AG04449 (cell line): ENCODE measurements at regions not wholly inside any gene's neighbourhood (a gene's known extent, or its start where the extent isn't known, plus 50 kb on each side); places are given as distances from the start of the nearest gene placed in this dataset.
"Not testable (repeated sequence)": the region's sequence is repeated elsewhere in the genome, so short reads cannot be mapped to it uniquely, and the experiment has no call there.

Experiments used
- CTCF ChIA-PET: fragments of 350-600 bp; formaldehyde crosslinking; extraction: SDS; loops from one replicate; lab custom pipeline; 2021; ENCODE audit warnings: antibody characterized with exemption; lab: Yijun Ruan, JAX
- POLR2A ChIA-PET: fragments of 400-600, 350-600 bp; formaldehyde crosslinking; extraction: SDS; loops from one replicate; lab custom pipeline; 2020; ENCODE audit warnings: antibody characterized with exemption, inconsistent platforms; lab: Yijun Ruan, JAX
- DNase-seq: peaks from one replicate; pipeline ENCODE4 v3.0.0-alpha.2; 2010; ENCODE audit warnings: low read depth, low spot score
- H3K4me3 ChIP-seq: 2 replicates; pipeline ENCODE4 v1.5.1; 2011; ENCODE audit warnings: low read depth, mild to moderate bottlenecking, control low read depth, low read length
- TF ChIP-seq, protein P1 (sequence below): IDR thresholded peaks from one replicate; pipeline ENCODE4 v1.5.1; 2011; ENCODE audit warnings: mild to moderate bottlenecking, moderate library complexity, low read length, control low read depth, inconsistent platforms; ENCODE audit not compliant: insufficient read depth; ENCODE audit errors: missing control alignments

DNA sequence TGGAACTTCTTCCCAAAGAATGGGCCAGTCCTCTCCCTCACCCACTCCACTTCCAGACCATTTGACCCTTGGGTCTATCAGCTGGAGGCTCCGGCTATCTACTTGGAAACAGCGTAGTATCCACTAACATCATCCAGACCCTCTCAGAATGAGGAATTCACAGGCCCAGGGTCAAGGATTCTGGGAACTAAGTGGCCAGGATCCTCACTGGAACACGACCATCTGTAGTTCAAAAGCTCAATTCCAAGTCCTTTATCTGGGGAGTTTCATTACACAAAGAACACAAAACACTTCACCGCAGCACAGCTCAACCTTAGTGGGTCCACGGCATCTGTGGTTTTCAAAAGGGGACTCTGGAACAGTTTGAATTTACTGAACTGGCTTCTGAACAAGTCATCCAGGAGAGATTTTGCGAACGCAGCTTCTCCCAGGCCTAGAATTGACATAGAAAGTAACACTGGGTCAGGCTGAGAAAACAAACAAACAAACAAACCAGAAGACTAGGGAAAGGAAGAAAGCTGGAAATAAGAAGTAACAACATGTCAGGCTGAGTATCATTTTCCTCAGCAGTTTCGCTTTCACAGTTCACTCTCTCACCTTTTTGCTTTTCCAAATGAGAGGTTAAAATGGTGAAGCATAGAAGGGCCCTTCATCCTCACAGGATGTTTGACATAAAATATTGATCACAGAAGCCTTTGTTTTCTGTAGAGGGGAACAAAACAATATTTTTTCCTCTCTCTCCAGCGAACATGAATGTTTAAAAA, 57.6 kb upstream of the USP6NL start:
- no peak for DNase-seq
- CTCF ChIA-PET, result no interaction called here
- TF ChIP-seq, protein P1, sequence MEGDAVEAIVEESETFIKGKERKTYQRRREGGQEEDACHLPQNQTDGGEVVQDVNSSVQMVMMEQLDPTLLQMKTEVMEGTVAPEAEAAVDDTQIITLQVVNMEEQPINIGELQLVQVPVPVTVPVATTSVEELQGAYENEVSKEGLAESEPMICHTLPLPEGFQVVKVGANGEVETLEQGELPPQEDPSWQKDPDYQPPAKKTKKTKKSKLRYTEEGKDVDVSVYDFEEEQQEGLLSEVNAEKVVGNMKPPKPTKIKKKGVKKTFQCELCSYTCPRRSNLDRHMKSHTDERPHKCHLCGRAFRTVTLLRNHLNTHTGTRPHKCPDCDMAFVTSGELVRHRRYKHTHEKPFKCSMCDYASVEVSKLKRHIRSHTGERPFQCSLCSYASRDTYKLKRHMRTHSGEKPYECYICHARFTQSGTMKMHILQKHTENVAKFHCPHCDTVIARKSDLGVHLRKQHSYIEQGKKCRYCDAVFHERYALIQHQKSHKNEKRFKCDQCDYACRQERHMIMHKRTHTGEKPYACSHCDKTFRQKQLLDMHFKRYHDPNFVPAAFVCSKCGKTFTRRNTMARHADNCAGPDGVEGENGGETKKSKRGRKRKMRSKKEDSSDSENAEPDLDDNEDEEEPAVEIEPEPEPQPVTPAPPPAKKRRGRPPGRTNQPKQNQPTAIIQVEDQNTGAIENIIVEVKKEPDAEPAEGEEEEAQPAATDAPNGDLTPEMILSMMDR, result no peak
- POLR2A ChIA-PET, result no interaction called here
- no peak overlapping the region for H3K4me3 ChIP-seq

GRCh38 chr10:11667756-11668155, 56.3 kb upstream of the USP6NL start:
- ChIA-PET POLR2A (no interaction called here), CTCF (no interaction called here)
- TF ChIP-seq, protein P1, result no peak
- DNase-seq, result no peak
- no peak overlapping the region for H3K4me3 ChIP-seq

- DNase-seq, result no peak
- ChIA-PET POLR2A (no interaction called here), CTCF (no interaction called here)
- TF ChIP-seq, protein P1, result no peak
- no peak overlapping the region for H3K4me3 ChIP-seq
These were observed 52.5 kb upstream of the USP6NL start for GRCh38 chr10:11663763-11664555.

DNA sequence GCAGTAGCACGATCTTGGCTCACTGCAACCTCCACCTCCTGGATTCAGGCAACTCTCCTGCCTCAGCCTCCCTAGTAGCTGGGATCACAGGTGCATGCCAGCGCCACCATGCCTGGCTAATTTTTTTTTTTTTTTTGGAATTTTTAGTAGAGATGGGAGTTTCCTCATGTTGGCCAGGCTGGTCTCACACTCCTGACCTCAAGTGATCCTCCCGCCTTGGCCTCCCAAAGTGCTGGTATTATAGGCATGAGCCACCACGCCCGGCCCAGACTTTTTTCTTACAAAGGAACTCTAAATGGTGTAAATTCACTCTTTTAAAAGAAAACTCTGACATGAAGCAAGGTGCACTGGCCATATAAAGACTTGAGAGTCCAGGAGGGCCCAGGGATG, 51.7 kb upstream of the USP6NL start:
- H3K4me3 ChIP-seq, CTCF ChIA-PET, DNase-seq, POLR2A ChIA-PET: not testable (repeated sequence)

DNA sequence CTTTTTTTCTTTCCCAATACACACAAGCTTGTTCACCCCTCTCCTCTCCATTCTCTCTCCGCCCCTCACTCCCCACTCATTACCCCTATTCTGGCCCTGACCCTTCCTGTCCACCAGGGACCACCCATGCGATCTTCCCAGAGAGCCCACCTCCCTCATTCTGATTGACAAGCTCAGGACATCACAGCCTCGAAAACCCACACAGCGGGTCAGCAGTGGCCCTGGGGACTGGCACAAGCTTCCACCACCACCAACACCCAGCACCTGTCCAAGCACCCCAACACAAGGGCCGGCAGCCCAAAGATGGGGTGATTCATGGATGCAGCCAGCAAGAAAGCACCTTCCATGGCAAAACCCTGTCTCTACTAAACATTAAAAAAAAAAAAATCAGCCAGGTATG, 50.0 kb upstream of the USP6NL start:
- ChIA-PET CTCF (no interaction called here), POLR2A (no interaction called here)
- TF ChIP-seq, protein P1, result no peak
- no peak overlapping the region for H3K4me3 ChIP-seq
- DNase-seq, result no peak
